Glutamatergic neuron (in vitro differentiated cells): ENCODE measurements at regions not wholly inside any gene's neighbourhood (a gene's known extent, or its start where the extent isn't known, plus 50 kb on each side); places are given as distances from the start of the nearest gene placed in this dataset.

Experiments used
- DNase-seq: peaks from one replicate; pipeline ENCODE4 v3.0.0; 2022
- H3K27ac Mint-ChIP-seq: one replicate; pipeline ENCODE4 v1.8.0; 2020; ENCODE audit warnings: mild to moderate bottlenecking, mixed read lengths, inconsistent platforms; ENCODE audit not compliant: unreplicated experiment
- H3K27me3 Mint-ChIP-seq: one replicate; pipeline ENCODE4 v1.8.0; 2020; ENCODE audit warnings: mild to moderate bottlenecking, moderate library complexity, mixed read lengths, inconsistent platforms; ENCODE audit not compliant: unreplicated experiment
- H3K36me3 Mint-ChIP-seq: one replicate; pipeline ENCODE4 v1.8.0; 2020; ENCODE audit warnings: mild to moderate bottlenecking, mixed read lengths, inconsistent platforms; ENCODE audit not compliant: unreplicated experiment
- H3K4me1 Mint-ChIP-seq: one replicate; pipeline ENCODE4 v1.8.0; 2020; ENCODE audit warnings: mild to moderate bottlenecking, low read depth, mixed read lengths, inconsistent platforms; ENCODE audit not compliant: unreplicated experiment
- H3K4me3 Mint-ChIP-seq: one replicate; pipeline ENCODE4 v1.8.0; 2020; ENCODE audit warnings: mild to moderate bottlenecking, mixed read lengths, inconsistent platforms; ENCODE audit not compliant: unreplicated experiment
- H3K9me3 Mint-ChIP-seq: one replicate; pipeline ENCODE4 v1.8.0; 2020; ENCODE audit warnings: mild to moderate bottlenecking, moderate library complexity, mixed read lengths, inconsistent platforms; ENCODE audit not compliant: unreplicated experiment
- CTCF ChIP-seq: fragments of 200-600 bp; sonication (generic); IDR thresholded peaks from one replicate; pipeline ENCODE4 v1.5.0; 2021; ENCODE audit not compliant: partially characterized antibody, unreplicated experiment

GRCh38 chr1:3983181-3983580 lies 83.1 kb upstream of the C1orf174 start:
- Mint-ChIP-seq H3K27ac (no peak overlapping the region), H3K36me3 (peaks cover 5% of the 10 kb centered on the region), H3K4me3 (no peak overlapping the region), H3K9me3 (peaks cover 10% of the 10 kb centered on the region), H3K27me3 (peaks cover 5% of the 10 kb centered on the region), H3K4me1 (no peaks in the 10 kb centered on the region)
- TF ChIP-seq CTCF: no peak
- DNase-seq: no peak

- Mint-ChIP-seq H3K4me1 (no peaks in the 10 kb centered on the region), H3K27me3 (peaks cover 5% of the 10 kb centered on the region), H3K9me3 (peaks cover 10% of the 10 kb centered on the region), H3K27ac (no peak overlapping the region), H3K36me3 (peaks cover 5% of the 10 kb centered on the region), H3K4me3 (no peak overlapping the region)
- no peak for DNase-seq
- no peak for TF ChIP-seq CTCF
Measured at GRCh38 chr1:3984586-3984985, 84.5 kb upstream of the C1orf174 start.

- Mint-ChIP-seq H3K4me1 (no peaks in the 10 kb centered on the region), H3K4me3 (no peak overlapping the region), H3K9me3 (peaks cover 10% of the 10 kb centered on the region), H3K36me3 (peaks cover 5% of the 10 kb centered on the region), H3K27ac (no peak overlapping the region), H3K27me3 (peaks cover 5% of the 10 kb centered on the region)
- TF ChIP-seq CTCF: no peak
- DNase-seq: no peak
Measured at GRCh38 chr1:3986686-3987218, 86.7 kb upstream of the C1orf174 start.

GRCh38 chr1:3987669-3988235 lies 87.7 kb upstream of the C1orf174 start:
- Mint-ChIP-seq H3K9me3 (peaks cover 11% of the 10 kb centered on the region), H3K27ac (no peak overlapping the region), H3K4me1 (no peaks in the 10 kb centered on the region)

More at GRCh38 chr1:3987669-3988235, 87.7 kb upstream of the C1orf174 start:
- Mint-ChIP-seq H3K4me3 (no peak overlapping the region), H3K27me3 (peaks cover 6% of the 10 kb centered on the region), H3K36me3 (peaks cover 6% of the 10 kb centered on the region)
- DNase-seq: no peak
- no peak for TF ChIP-seq CTCF
